CD4-positive, alpha-beta T cell treated with Interleukin-4 for 1 hour (primary cell): ENCODE measurements at regions not wholly inside any gene's neighbourhood (a gene's known extent, or its start where the extent isn't known, plus 50 kb on each side); places are given as distances from the start of the nearest gene placed in this dataset.
A peak's percentile ranks its signal among the peaks of the same experiment; 100 is the strongest.

ENCODE experiments used
- DNase-seq, 2 donors: peaks; one replicate each; pipeline ENCODE4 v3.0.0-alpha.2; 2020 to 2022

GRCh38 chr18:55089610-55090009 is 130.3 kb upstream of the CCDC68 start:
- no peak for DNase-seq

DNA sequence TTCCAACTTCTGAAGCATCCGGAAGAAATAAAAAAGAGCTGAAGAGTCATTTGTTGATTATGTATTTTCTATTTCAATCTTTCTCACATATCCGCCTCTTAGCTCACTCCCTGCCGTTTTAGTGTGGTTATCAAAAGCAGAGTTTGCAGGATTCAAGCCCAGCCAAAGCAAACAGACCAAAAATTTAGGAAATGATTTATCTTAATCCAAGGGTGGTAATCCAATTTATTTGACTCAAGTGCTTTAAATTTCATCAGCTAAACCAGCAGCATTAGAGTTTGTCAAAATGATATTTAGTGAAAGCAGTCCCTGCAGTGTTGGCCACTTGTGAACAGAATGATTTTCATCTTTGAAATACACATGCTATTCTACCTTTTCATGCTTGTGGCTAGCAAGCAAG is 129.3 kb upstream of the CCDC68 start:
- DNase-seq = no peak

- DNase-seq = no peak
Measured at GRCh38 chr18:55088000-55088401, 128.7 kb upstream of the CCDC68 start.

GRCh38 chr18:55086906-55087305 is 127.6 kb upstream of the CCDC68 start:
- no peak for DNase-seq

DNA sequence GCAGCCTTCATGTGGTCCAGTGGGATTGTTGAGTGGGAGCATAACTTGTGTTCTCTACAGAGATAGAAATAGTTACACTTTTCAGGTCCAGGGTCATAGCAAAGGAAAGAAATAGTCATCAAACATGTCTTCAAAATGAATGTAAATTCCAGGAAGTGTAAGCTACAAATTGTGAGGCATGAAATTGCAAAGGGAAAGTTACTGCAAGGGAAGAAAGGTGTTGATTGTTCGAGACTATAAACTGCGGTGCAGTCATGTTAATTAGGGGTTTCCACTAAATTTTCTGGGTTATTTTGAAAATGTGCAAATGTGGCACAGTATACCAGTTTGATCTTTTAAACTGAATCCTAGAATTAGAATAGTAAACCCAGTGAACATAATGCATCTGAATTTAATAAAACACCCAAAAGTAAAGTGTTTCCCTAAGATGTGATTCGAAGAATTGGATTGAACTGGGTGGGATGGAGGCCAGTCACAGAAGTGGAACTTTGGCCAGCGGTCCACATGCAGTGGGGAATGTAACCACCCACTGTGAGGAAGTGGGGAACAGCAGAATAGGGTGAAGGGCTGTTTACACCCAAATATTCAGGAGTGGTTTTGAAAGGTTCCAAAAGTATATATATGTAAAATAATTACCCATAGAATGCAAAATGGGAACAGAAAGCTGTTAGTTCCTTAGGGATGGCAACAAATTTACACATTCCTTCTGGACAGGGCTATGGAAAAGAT is 126.5 kb upstream of the CCDC68 start:
- DNase-seq = no peak

- no peak for DNase-seq
Measured at GRCh38 chr18:55084550-55084949, 125.3 kb upstream of the CCDC68 start.

DNA sequence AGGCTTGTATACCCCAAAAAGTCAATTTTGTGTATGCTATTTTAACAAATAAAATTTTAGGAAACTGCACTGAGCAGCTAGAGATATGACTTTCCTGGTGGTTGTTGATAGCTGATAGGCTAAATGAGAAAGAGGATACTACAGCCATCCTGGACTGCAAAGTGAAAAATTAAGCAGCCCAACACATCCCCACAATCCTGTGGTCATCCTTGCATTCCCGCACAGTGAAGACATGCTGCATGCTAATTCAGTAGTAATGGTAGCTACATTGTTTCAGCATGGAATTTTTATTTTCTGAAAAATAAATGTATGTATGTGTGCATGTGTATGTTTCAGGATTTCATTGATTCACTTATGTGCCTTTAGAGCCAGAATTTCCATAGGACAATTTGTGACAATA is 124.2 kb upstream of the CCDC68 start:
- DNase-seq = no peak

DNA sequence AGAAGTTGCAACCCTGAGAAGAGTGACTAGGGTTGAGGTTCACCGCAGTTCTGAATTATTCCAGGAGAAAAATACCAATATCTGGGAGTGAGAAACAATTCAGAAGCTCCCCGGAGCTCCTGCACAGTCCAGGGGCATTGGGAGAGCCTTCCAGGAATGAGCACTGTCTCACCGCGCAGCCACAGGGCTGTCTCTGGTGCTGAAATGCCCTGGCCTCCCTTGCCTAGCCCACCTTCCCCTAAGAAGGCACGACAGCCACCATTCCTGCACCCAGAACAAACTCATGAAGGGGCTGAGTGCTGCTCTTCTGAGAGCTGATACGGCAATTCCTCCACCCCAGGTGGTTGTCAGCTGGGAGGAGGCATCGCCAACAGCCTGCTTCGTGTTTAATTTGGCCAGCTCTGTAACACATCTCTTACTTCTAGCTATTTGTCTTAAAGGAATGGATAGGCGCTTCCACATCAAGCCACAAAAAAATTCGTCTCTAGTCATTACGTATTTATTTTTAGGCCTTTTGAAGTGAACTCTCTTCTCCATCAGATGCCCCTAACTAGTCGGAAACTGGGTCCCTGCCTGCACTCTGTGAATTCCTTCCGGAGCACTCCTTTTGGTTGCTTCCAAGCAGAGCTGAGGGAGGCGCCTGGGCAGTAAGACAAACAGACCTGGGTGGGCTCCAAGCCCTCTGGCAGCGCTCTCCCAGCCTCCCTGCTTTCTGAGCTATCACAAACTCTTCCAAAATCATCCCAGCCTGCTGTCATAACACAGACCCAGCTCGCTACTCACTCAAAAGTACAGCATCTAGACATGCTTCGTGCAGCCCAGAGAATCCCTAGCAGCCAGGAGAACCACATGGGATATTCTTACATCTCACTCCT is 120.5 kb upstream of the CCDC68 start:
- DNase-seq = no peak

- DNase-seq = no peak
Measured at GRCh38 chr18:55079067-55079466, 119.8 kb upstream of the CCDC68 start.

DNA sequence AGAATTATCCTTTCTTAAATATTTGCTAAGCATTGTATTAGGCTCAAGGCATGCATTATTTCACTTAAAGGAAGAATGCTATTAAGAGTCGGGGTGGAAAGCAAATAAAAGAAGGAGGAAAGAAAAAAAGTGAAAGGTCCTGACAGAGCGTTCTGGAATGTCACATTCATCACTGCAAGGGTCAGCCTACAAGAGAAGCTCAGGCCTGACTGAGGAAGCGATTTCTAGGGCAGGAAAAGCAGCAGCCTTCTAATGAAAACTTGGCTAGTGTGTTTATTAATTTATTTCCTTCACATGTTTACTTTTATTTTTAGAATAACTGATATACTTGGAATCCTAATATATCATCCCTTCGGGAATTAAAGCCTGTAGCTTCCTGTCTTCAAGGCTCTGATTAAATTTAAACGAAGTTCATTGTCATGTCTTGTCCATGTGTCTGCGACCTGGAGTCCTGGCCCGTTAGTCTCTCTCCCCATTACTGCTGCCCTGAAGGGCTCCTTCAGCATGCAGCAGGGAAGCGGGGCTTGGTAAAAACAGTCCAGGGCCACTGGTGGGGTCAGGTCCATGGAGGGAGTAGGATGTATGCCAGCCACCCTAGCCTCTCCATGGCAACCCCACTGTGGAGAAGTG is 119.2 kb upstream of the CCDC68 start:
- no peak for DNase-seq

DNA sequence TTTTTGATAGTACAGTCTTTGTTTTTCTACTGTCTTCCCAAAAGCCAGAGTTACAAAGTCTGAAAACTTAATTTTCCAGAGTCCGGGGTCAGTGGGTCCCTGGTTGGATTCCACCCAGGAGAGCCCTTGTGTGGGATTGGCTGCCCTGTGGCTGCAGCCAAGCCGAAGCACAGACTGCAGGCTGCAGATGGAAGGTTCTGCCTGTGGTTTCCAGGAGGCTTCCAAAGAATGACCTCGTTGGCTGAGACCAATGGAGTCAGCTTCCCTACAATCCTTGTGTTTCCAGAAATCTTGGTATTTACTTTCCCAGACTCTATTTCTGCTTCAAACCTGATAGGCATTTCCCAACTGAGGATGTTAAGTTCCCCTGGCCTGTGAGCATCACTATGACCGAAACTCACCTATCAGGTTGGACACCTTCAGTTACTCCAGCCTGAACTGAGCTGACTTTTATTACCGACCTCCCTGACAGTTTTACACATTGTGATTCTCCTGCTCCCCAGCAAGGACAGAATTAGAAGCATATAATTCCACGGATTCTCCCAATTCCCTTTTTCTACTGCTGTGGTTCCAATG is 117.5 kb upstream of the CCDC68 start:
- no peak for DNase-seq

GRCh38 chr18:55073834-55074233 is 114.6 kb upstream of the CCDC68 start:
- no peak for DNase-seq

GRCh38 chr18:55073116-55073515 is 113.9 kb upstream of the CCDC68 start:
- DNase-seq = no peak

DNA sequence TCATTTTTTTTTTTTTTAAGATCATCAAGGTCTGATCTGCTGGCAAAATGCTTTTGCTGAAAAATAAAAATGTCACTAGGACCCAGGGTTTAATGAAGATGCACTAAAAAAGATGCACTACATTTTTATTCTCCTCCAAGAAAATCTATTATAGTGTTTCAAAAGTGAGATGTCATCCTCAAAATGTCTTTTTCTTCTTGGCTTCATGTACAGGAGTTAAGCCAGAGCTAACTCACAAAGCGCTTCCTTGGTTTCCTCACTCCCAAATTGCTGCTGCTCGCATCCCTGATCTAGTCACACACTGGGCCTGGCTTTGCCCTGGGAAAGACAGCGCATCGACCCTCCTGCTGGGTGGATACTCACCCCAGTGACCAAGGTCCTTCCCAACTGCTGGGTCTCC is 113.4 kb upstream of the CCDC68 start:
- DNase-seq = no peak

DNA sequence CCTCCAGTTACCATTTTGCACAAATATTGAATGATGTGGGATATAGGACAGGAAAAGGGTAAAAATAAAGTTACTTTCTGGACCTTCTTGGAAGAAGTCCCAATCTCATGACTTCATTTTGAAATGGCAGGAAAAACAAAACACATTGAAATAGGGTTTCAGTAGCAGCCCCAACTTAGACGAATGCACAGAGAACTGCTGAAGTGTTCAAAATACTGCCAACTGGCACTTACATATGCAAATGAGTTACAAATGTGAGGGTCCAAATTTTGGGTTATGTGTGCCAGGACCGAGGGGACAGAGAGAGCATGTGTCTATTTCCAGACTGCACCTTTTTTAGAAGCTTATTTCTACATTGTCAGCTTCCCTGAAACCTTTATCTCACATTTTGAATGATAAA is 112.9 kb upstream of the CCDC68 start:
- DNase-seq = no peak

DNA sequence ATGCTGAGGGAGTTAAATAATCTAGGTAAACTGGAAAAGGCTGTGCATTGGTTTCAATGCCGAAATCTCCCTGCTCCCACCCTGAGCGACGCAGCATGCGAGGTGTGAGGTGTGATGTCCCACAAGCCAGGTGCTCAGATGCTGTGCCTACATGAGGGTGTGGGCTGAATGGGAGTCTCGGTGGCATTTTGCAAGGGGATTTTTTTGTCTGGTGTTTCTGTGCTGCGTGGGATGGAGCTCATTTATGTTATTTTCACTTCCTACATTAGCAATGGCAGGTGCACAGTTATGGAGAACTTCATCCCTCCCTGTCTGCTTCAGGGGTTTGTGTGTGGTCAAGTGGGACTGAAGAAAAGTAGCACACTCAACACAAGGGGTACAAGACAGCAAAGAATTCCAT is 110.2 kb upstream of the CCDC68 start:
- DNase-seq = peak in 1 of 2 donors; percentile 33

- no peak for DNase-seq
Measured at GRCh38 chr18:55064760-55065159, 105.5 kb upstream of the CCDC68 start.

DNA sequence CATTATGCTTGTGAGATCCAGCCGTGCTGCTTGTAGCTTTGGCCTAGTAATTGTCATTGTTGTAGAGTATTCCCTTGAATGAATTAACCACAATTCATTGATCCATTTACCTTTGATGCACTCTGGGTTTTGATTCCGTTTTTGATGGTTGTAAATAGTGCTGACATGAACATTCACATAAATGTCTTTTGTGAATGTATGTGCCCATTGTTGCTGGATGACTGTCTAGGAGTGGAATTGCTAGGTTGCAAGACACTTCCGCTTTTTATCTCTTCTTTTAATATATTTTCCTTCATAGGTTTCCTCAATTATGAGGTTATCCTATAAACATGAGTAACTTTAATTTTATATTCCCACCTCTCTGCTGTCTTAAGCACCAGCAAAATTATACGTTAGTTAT is 104.8 kb upstream of the CCDC68 start:
- DNase-seq = no peak

GRCh38 chr18:55054021-55054990 is 95.0 kb upstream of the CCDC68 start:
- DNase-seq = no peak

DNA sequence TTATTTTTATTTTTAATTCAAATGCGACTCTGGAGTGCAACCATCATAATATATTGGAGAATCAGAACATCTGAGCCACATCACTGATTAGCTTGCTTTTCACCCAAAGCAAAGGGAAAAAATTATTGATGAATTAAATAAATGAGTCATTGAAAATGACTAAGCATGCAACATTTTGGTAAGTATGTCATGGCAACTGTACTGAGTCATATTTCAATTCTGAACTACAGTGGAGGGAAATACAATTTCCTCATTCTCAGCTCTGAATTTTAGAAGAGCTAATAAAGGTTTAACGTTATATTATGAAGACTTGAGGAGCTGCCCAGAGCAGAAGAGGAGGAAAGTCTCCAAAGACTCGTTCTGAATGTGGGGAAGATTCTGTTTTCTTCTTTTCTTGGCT is 89.6 kb upstream of the CCDC68 start:
- DNase-seq = no peak

DNA sequence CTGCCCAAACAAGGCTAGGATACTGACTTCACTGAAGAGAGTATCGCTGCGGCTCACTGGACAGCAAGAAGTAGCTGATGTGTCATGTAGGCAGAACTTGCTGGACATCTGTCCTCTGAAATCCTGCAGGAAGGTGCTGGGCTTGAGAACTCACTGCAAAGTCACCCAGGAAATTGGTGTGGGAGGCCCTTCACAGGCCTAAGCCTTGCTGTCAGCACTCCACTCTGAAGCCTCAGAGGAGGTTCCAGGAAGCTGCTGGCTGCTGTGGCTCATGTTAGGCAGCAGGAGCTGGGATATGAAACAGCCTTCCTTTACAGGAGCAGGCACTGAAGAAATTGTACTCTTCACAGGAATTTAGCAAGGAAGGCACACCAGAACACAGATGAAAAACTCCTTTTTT is 88.3 kb upstream of the CCDC68 start:
- no peak for DNase-seq

- DNase-seq = no peak
Measured at GRCh38 chr18:55041366-55041765, 82.1 kb upstream of the CCDC68 start.
